Prostate gland (tissue), 2 donors: ENCODE measurements at regions not wholly inside any gene's neighbourhood (a gene's known extent, or its start where the extent isn't known, plus 50 kb on each side); places are given as distances from the start of the nearest gene placed in this dataset.

Experiments used
- DNase-seq: peaks from one replicate; pipeline ENCODE4 v3.0.0-alpha.2; 2019; ENCODE audit warnings: low spot score
- H3K27ac ChIP-seq, 2 donors: fragments of 200-600 bp; sonication (generic); 2 replicates each; pipeline ENCODE4 v1.5.1; 2017 to 2019
- H3K27me3 ChIP-seq: fragments of 200-600 bp; sonication (generic); replicated peaks from 2 replicates; pipeline ENCODE4 v1.5.1; 2019; ENCODE audit not compliant: insufficient read depth
- H3K36me3 ChIP-seq, 2 donors: fragments of 200-600 bp; sonication (generic); 1 replicate in 1 of 2; 2 replicates in 1 of 2; pipeline versions ENCODE4 v1.5.1 to v1.8.1; 2017 to 2019
- H3K4me1 ChIP-seq: fragments of 200-600 bp; sonication (generic); replicated peaks from 2 replicates; pipeline ENCODE4 v1.5.1; 2019
- H3K4me3 ChIP-seq, 2 donors: fragments of 200-600 bp; sonication (generic); 2 replicates each; pipeline ENCODE4 v1.5.1; 2017 to 2019
- H3K9me3 ChIP-seq: fragments of 200-600 bp; sonication (generic); 2 replicates; pipeline ENCODE4 v1.5.1; 2017
- CTCF ChIP-seq, 4 experiments: fragments of 200-600 bp in 2 of 4; fragments of 450-650 bp in 2 of 4; sonication (generic) in 2 of 4; IDR thresholded peaks; 1 replicate in 3 of 4; 2 replicates in 1 of 4; pipeline ENCODE4 v1.5.1; 2016 to 2019; ENCODE audit warnings: antibody characterized with exemption in 4 of 4, mild to moderate bottlenecking in 2 of 4, moderate library complexity in 2 of 4
- POLR2A ChIP-seq: fragments of 450-650 bp; IDR thresholded peaks from one replicate; pipeline ENCODE4 v1.6.1; 2016; ENCODE audit warnings: antibody characterized with exemption, mild to moderate bottlenecking
- POLR2AphosphoS5 ChIP-seq: sonication (generic); formaldehyde crosslinking; IDR thresholded peaks from one replicate; pipeline ENCODE4 v1.6.1; 2017; ENCODE audit warnings: antibody characterized with exemption
- WGBS: methylation state at CpG from one replicate; pipeline ENCODE4 v1.1.5; 2018; 5-methylcytosine and 5-hydroxymethylcytosine counted together
- intact Hi-C: fragments of 100-400 bp; cut with DNase I; formaldehyde crosslinking; loops from one replicate; pipeline ENCODE4 v1.14.2; 2022

GRCh38 chr2:118166242-118166641 is 78.0 kb downstream of the INSIG2 start:
- Histone ChIP-seq H3K36me3 (no peaks in the 10 kb centered on the region), H3K9me3 (no peaks in the 10 kb centered on the region), H3K4me1 (no peaks in the 10 kb centered on the region), H3K27me3 (no peaks in the 10 kb centered on the region), H3K4me3 (no peak overlapping the region), H3K27ac (no peak overlapping the region)
- no peak for DNase-seq
- TF ChIP-seq POLR2AphosphoS5 (no peak), CTCF (IDR thresholded peaks at IDR 0.05) (no peak), POLR2A (no peak)
- intact Hi-C loops, result no loop called here

- Histone ChIP-seq H3K9me3 (no peaks in the 10 kb centered on the region), H3K4me1 (no peaks in the 10 kb centered on the region), H3K4me3 (no peak overlapping the region), H3K36me3 (no peaks in the 10 kb centered on the region), H3K27ac (no peak overlapping the region), H3K27me3 (no peaks in the 10 kb centered on the region)
- no peak for TF ChIP-seq CTCF (IDR thresholded peaks at IDR 0.05)
- TF ChIP-seq POLR2AphosphoS5, result no peak
- TF ChIP-seq POLR2A, result no peak
- intact Hi-C loops, result no loop called here
- WGBS, result 76% methylated on average over 2 of the region's 2 CpGs
- no peak for DNase-seq
These were observed 77.3 kb downstream of the INSIG2 start for GRCh38 chr2:118165595-118165994.
